ENCODE measurements at regions not wholly inside any gene's neighbourhood (a gene's known extent, or its start where the extent isn't known, plus 50 kb on each side); places are given as distances from the start of the nearest gene placed in this dataset.

GRCh38 chr1:34415140-34415539 is 238.4 kb downstream of the C1orf94 start:
- DNase-seq: no peak

- no peak for DNase-seq
Observed at GRCh38 chr1:34418166-34418565, 241.5 kb downstream of the C1orf94 start.

- no peak for DNase-seq
Observed at GRCh38 chr1:34419663-34420136, 243.0 kb downstream of the C1orf94 start.

- DNase-seq: no peak
Observed at GRCh38 chr1:34425046-34425445, 248.3 kb downstream of the C1orf94 start.

GRCh38 chr1:34425785-34426184 is 249.1 kb downstream of the C1orf94 start:
- no peak for DNase-seq

- DNase-seq: no peak
Observed at GRCh38 chr1:34426325-34426896, 249.7 kb downstream of the C1orf94 start.

GRCh38 chr1:34427170-34427569 is 250.5 kb downstream of the C1orf94 start:
- no peak for DNase-seq

GRCh38 chr1:34433099-34433498 is 256.4 kb downstream of the C1orf94 start:
- no peak for DNase-seq

- no peak for DNase-seq
Observed at GRCh38 chr1:34436836-34437235, 260.1 kb downstream of the C1orf94 start.

GRCh38 chr1:34441259-34442069 is 264.8 kb downstream of the C1orf94 start:
- no peak for DNase-seq

GRCh38 chr1:34444516-34444915 is 267.8 kb downstream of the C1orf94 start:
- DNase-seq: no peak

GRCh38 chr1:34450325-34450724 is 273.6 kb downstream of the C1orf94 start:
- DNase-seq: no peak

- no peak for DNase-seq
Observed at GRCh38 chr1:34452451-34452850, 275.7 kb downstream of the C1orf94 start.

- no peak for DNase-seq
Observed at GRCh38 chr1:34455121-34455520, 278.4 kb downstream of the C1orf94 start.

- DNase-seq: no peak
Observed at GRCh38 chr1:34460193-34460592, 283.5 kb downstream of the C1orf94 start.

- no peak for DNase-seq
Observed at GRCh38 chr1:34470401-34470800, 284.4 kb upstream of the GJB5 start.

GRCh38 chr1:34474566-34474965 is 280.3 kb upstream of the GJB5 start:
- no peak for DNase-seq

- DNase-seq: no peak
Observed at GRCh38 chr1:34476371-34476770, 278.5 kb upstream of the GJB5 start.

GRCh38 chr1:34477632-34478141 is 277.2 kb upstream of the GJB5 start:
- DNase-seq: no peak

- DNase-seq: no peak
Observed at GRCh38 chr1:34478515-34479076, 276.3 kb upstream of the GJB5 start.

GRCh38 chr1:34479731-34480130 is 275.1 kb upstream of the GJB5 start:
- DNase-seq: no peak

- DNase-seq: no peak
Observed at GRCh38 chr1:34488080-34488708, 266.7 kb upstream of the GJB5 start.

- no peak for DNase-seq
Observed at GRCh38 chr1:34500451-34500850, 254.4 kb upstream of the GJB5 start.

- DNase-seq: no peak
Observed at GRCh38 chr1:34511802-34512201, 243.0 kb upstream of the GJB5 start.
